ENCODE measurements at regions not wholly inside any gene's neighbourhood (a gene's known extent, or its start where the extent isn't known, plus 50 kb on each side); places are given as distances from the start of the nearest gene placed in this dataset.
"Not testable (repeated sequence)": the region's sequence is repeated elsewhere in the genome, so short reads cannot be mapped to it uniquely, and the experiment has no call there.

GRCh38 chr2:129402076-129402475 is 577.4 kb upstream of the RAB6C start:
- no peak for TF ChIP-seq EZH2phosphoT487 (IDR thresholded peaks at IDR 0.05; ENCODE audit: borderline replicate concordance, low read length)
- H3K9me3 ChIP-seq (ENCODE audit: control insufficient read depth, insufficient read depth, low read length), result no peaks in the 10 kb centered on the region
- H3K4me1 ChIP-seq (ENCODE audit: control insufficient read depth, low read length), result no peaks in the 10 kb centered on the region
- H4K20me1 ChIP-seq (ENCODE audit: control insufficient read depth, insufficient read depth, low read depth, low read length), result no peaks in the 10 kb centered on the region
- no peaks in the 10 kb centered on the region for H3K27me3 ChIP-seq (ENCODE audit: control insufficient read depth, low read length)
- H3K9me2 ChIP-seq (replicated peaks; ENCODE audit: control insufficient read depth, low read length), result no peaks in the 10 kb centered on the region
- no peaks in the 10 kb centered on the region for H3K36me3 ChIP-seq (ENCODE audit: control insufficient read depth, low read length)
- no peaks in the 10 kb centered on the region for H3K79me2 ChIP-seq (ENCODE audit: control insufficient read depth, low read length)
- no peaks in the 10 kb centered on the region for H3F3A ChIP-seq (ENCODE audit: control insufficient read depth, insufficient read depth)
- H3K4me2 ChIP-seq (ENCODE audit: low read length), result no peak overlapping the region
- no peak overlapping the region for H3K4me3 ChIP-seq (ENCODE audit: low read length)
- H3K27ac ChIP-seq (ENCODE audit: low read depth, low read length), result no peak overlapping the region

- Histone ChIP-seq H4K20me1 (ENCODE audit: control insufficient read depth, insufficient read depth, low read depth, low read length) (no peaks in the 10 kb centered on the region), H3K36me3 (ENCODE audit: control insufficient read depth, low read length) (no peaks in the 10 kb centered on the region), H3K9me3 (ENCODE audit: control insufficient read depth, insufficient read depth, low read length) (no peaks in the 10 kb centered on the region), H3K4me2 (ENCODE audit: low read length) (no peak overlapping the region), H3K4me3 (ENCODE audit: low read length) (no peak overlapping the region), H3K4me1 (ENCODE audit: control insufficient read depth, low read length) (no peaks in the 10 kb centered on the region), H3K79me2 (ENCODE audit: control insufficient read depth, low read length) (no peaks in the 10 kb centered on the region), H3F3A (ENCODE audit: control insufficient read depth, insufficient read depth) (no peaks in the 10 kb centered on the region), H3K27me3 (ENCODE audit: control insufficient read depth, low read length) (no peaks in the 10 kb centered on the region), H3K27ac (ENCODE audit: low read depth, low read length) (no peak overlapping the region), H3K9me2 (replicated peaks; ENCODE audit: control insufficient read depth, low read length) (no peaks in the 10 kb centered on the region)
- no peak for TF ChIP-seq EZH2phosphoT487 (IDR thresholded peaks at IDR 0.05; ENCODE audit: borderline replicate concordance, low read length)
Measured at GRCh38 chr2:129404000-129404685, 575.3 kb upstream of the RAB6C start.

- Histone ChIP-seq H3K4me3 (ENCODE audit: low read length) (no peak overlapping the region), H3K79me2 (ENCODE audit: control insufficient read depth, low read length) (no peaks in the 10 kb centered on the region), H3K27me3 (ENCODE audit: control insufficient read depth, low read length) (no peaks in the 10 kb centered on the region), H3K27ac (ENCODE audit: low read depth, low read length) (no peak overlapping the region), H4K20me1 (ENCODE audit: control insufficient read depth, insufficient read depth, low read depth, low read length) (no peaks in the 10 kb centered on the region), H3K4me1 (ENCODE audit: control insufficient read depth, low read length) (no peaks in the 10 kb centered on the region), H3F3A (ENCODE audit: control insufficient read depth, insufficient read depth) (no peaks in the 10 kb centered on the region), H3K9me2 (replicated peaks; ENCODE audit: control insufficient read depth, low read length) (no peaks in the 10 kb centered on the region), H3K36me3 (ENCODE audit: control insufficient read depth, low read length) (no peaks in the 10 kb centered on the region), H3K9me3 (ENCODE audit: control insufficient read depth, insufficient read depth, low read length) (no peaks in the 10 kb centered on the region), H3K4me2 (ENCODE audit: low read length) (no peak overlapping the region)
- TF ChIP-seq EZH2phosphoT487 (IDR thresholded peaks at IDR 0.05; ENCODE audit: borderline replicate concordance, low read length), result no peak
Measured at GRCh38 chr2:129408570-129408969, 570.9 kb upstream of the RAB6C start.

GRCh38 chr2:129417041-129417440 is 562.4 kb upstream of the RAB6C start:
- H4K20me1 ChIP-seq (ENCODE audit: control insufficient read depth, insufficient read depth, low read depth, low read length); H3K79me2 ChIP-seq (ENCODE audit: control insufficient read depth, low read length); H3K27ac ChIP-seq (ENCODE audit: low read depth, low read length); H3F3A ChIP-seq (ENCODE audit: control insufficient read depth, insufficient read depth); H3K4me2 ChIP-seq (ENCODE audit: low read length); H3K27me3 ChIP-seq (ENCODE audit: control insufficient read depth, low read length); H3K9me2 ChIP-seq (replicated peaks; ENCODE audit: control insufficient read depth, low read length); H3K4me1 ChIP-seq (ENCODE audit: control insufficient read depth, low read length); H3K36me3 ChIP-seq (ENCODE audit: control insufficient read depth, low read length); H3K4me3 ChIP-seq (ENCODE audit: low read length); H3K9me3 ChIP-seq (ENCODE audit: control insufficient read depth, insufficient read depth, low read length): not testable (repeated sequence)

- no peaks in the 10 kb centered on the region for H3K4me1 ChIP-seq (ENCODE audit: control insufficient read depth, low read length)
- no peaks in the 10 kb centered on the region for H4K20me1 ChIP-seq (ENCODE audit: control insufficient read depth, insufficient read depth, low read depth, low read length)
- H3K4me3 ChIP-seq (ENCODE audit: low read length), result no peak overlapping the region
- H3F3A ChIP-seq (ENCODE audit: control insufficient read depth, insufficient read depth), result no peaks in the 10 kb centered on the region
- no peaks in the 10 kb centered on the region for H3K27me3 ChIP-seq (ENCODE audit: control insufficient read depth, low read length)
- H3K9me2 ChIP-seq (replicated peaks; ENCODE audit: control insufficient read depth, low read length), result no peaks in the 10 kb centered on the region
- no peaks in the 10 kb centered on the region for H3K79me2 ChIP-seq (ENCODE audit: control insufficient read depth, low read length)
- no peak overlapping the region for H3K27ac ChIP-seq (ENCODE audit: low read depth, low read length)
- no peaks in the 10 kb centered on the region for H3K9me3 ChIP-seq (ENCODE audit: control insufficient read depth, insufficient read depth, low read length)
- H3K36me3 ChIP-seq (ENCODE audit: control insufficient read depth, low read length), result no peaks in the 10 kb centered on the region
- H3K4me2 ChIP-seq (ENCODE audit: low read length), result no peak overlapping the region
- TF ChIP-seq EZH2phosphoT487 (IDR thresholded peaks at IDR 0.05; ENCODE audit: borderline replicate concordance, low read length) (no peak), CTCF (IDR thresholded peaks at IDR 0.05; ENCODE audit: low read depth, low read length, poor library complexity, severe bottlenecking) (no peak)
Measured at GRCh38 chr2:129422028-129422427, 557.4 kb upstream of the RAB6C start.

All from DOHH2 (cell line).